Endothelial cell of umbilical vein (primary cell): ENCODE measurements at regions not wholly inside any gene's neighbourhood (a gene's known extent, or its start where the extent isn't known, plus 50 kb on each side); places are given as distances from the start of the nearest gene placed in this dataset.

Source experiments
- BruUV-seq: library from RNA; stranded (reverse); fragments of 400-500 nt; replicated peaks from 2 replicates; lab custom pipeline; 2021; lab: Mats Ljungman, UMichigan
- CTCF ChIA-PET: fragments of 300-600, 350-600 bp; sonication (Branson Sonifier 250); formaldehyde crosslinking; loops from one replicate; lab custom pipeline; 2021; ENCODE audit warnings: antibody characterized with exemption, inconsistent platforms; lab: Charles Lee
- POLR2A ChIA-PET: fragments of 300-600, 350-600 bp; sonication (Branson Sonifier 250); formaldehyde crosslinking; loops from one replicate; lab custom pipeline; 2021; ENCODE audit warnings: antibody characterized with exemption, inconsistent platforms; lab: Charles Lee
- DNase-seq: peaks from one replicate; pipeline ENCODE4 v3.0.0-alpha.2; 2011; ENCODE audit warnings: low read depth, low spot score
- FAIRE-seq: peaks from 2 replicates; lab custom pipeline; 2011; peaks lifted over from hg19 to GRCh38; lab: Jason Lieb, UNC
- H2AFZ ChIP-seq: 2 replicates; pipeline ENCODE4 v1.6.0; 2012; ENCODE audit warnings: low read depth, low read length, control low read depth, inconsistent platforms
- H3K27ac ChIP-seq: 2 replicates; pipeline ENCODE4 v1.5.1; 2011; ENCODE audit warnings: low read depth, mild to moderate bottlenecking, control low read depth, low read length, moderate library complexity; ENCODE audit not compliant: insufficient read depth
- H3K27me3 ChIP-seq, 2 experiments: 2 replicates each; pipeline versions ENCODE4 v1.6.0 to v1.6.1; 2011; ENCODE audit warnings: low read length in 2 of 2, mixed read lengths in 1 of 2; ENCODE audit not compliant: control insufficient read depth in 2 of 2, insufficient read depth in 2 of 2
- H3K36me3 ChIP-seq, 2 experiments: 2 replicates in 1 of 2; 3 replicates in 1 of 2; pipeline ENCODE4 v1.5.1; 2011; ENCODE audit warnings: low read length in 2 of 2, mild to moderate bottlenecking in 1 of 2, moderate library complexity in 1 of 2; ENCODE audit not compliant: control insufficient read depth in 2 of 2, insufficient read depth in 2 of 2; ENCODE audit errors: extremely low read depth in 1 of 2
- H3K4me1 ChIP-seq: 3 replicates; pipeline ENCODE4 v1.5.1; 2011; ENCODE audit warnings: mild to moderate bottlenecking, low read length; ENCODE audit not compliant: control insufficient read depth, insufficient read depth; ENCODE audit errors: extremely low read depth
- H3K4me2 ChIP-seq: 2 replicates; pipeline ENCODE4 v1.6.1; 2011; ENCODE audit warnings: low read length, control low read depth, mixed read lengths; ENCODE audit not compliant: insufficient read depth
- H3K4me3 ChIP-seq, 3 experiments: fragments of 200-600 bp in 1 of 3; sonication (generic), shearing (Covaris generic) in 1 of 3; replicated peaks in 1 of 3; 2 replicates each; pipeline ENCODE4 v1.5.1; 2011 to 2016; ENCODE audit warnings: control low read depth in 3 of 3, low read length in 3 of 3, mild to moderate bottlenecking in 2 of 3, inconsistent platforms in 1 of 3, low read depth in 1 of 3, moderate library complexity in 1 of 3; ENCODE audit not compliant: insufficient read depth in 1 of 3
- H3K79me2 ChIP-seq: 2 replicates; pipeline ENCODE4 v1.6.0; 2012; ENCODE audit warnings: low read length, inconsistent platforms; ENCODE audit not compliant: control insufficient read depth, insufficient read depth
- H3K9ac ChIP-seq: replicated peaks from 2 replicates; pipeline ENCODE3; 2011; ENCODE audit warnings: low read length, control low read depth; ENCODE audit not compliant: insufficient read depth; ENCODE audit errors: extremely low read depth
- H3K9me1 ChIP-seq: replicated peaks from 3 replicates; pipeline ENCODE4 v1.6.0; 2011; ENCODE audit warnings: mild to moderate bottlenecking, low read length; ENCODE audit not compliant: control insufficient read depth, insufficient read depth; ENCODE audit errors: extremely low read depth
- H3K9me3 ChIP-seq: replicated peaks from 2 replicates; pipeline ENCODE4 v1.5.1; 2012; ENCODE audit warnings: low read length, inconsistent platforms; ENCODE audit not compliant: control insufficient read depth, insufficient read depth
- H4K20me1 ChIP-seq: replicated peaks from 2 replicates; pipeline ENCODE3; 2011; ENCODE audit warnings: mild to moderate bottlenecking, low read length; ENCODE audit not compliant: control insufficient read depth, insufficient read depth; ENCODE audit errors: extremely low read depth
- CTCF ChIP-seq, 2 donors: IDR thresholded peaks; 1 replicate in 1 of 2; 2 replicates in 1 of 2; pipeline ENCODE4 v1.5.1; 2011; ENCODE audit warnings: low read length in 2 of 2, mild to moderate bottlenecking in 2 of 2, moderate library complexity in 2 of 2, control low read depth in 1 of 2, inconsistent platforms in 1 of 2, low read depth in 1 of 2; ENCODE audit not compliant: insufficient read depth in 1 of 2; ENCODE audit errors: extremely low read depth in 1 of 2
- EZH2 ChIP-seq: IDR thresholded peaks from 2 replicates; pipeline ENCODE4 v1.6.1; 2012; ENCODE audit warnings: borderline replicate concordance, low read depth, mild to moderate bottlenecking, moderate library complexity, low read length, inconsistent platforms; ENCODE audit not compliant: severe bottlenecking
- FOS ChIP-seq: IDR thresholded peaks from 2 replicates; pipeline ENCODE4 v1.6.1; 2011; ENCODE audit warnings: mild to moderate bottlenecking, low read length, moderate library complexity, borderline replicate concordance; ENCODE audit not compliant: insufficient read depth
- GATA2 ChIP-seq: IDR thresholded peaks from 2 replicates; pipeline ENCODE4 v1.7.0; 2011; ENCODE audit warnings: low read depth, mild to moderate bottlenecking, moderate library complexity, mixed read lengths, low read length; ENCODE audit not compliant: insufficient read length, insufficient read depth
- JUN ChIP-seq: IDR thresholded peaks from 2 replicates; pipeline ENCODE4 v1.6.1; 2011; ENCODE audit warnings: borderline replicate concordance, low read depth; ENCODE audit not compliant: insufficient read length, insufficient read depth
- MAX ChIP-seq: IDR thresholded peaks from 2 replicates; pipeline ENCODE4 v1.6.1; 2011; ENCODE audit not compliant: insufficient read depth, insufficient read length
- MYC ChIP-seq: IDR thresholded peaks from one replicate; pipeline ENCODE4 v1.6.1; 2011; ENCODE audit warnings: mild to moderate bottlenecking, low read depth, low read length
- POLR2A ChIP-seq: IDR thresholded peaks from 2 replicates; pipeline ENCODE4 v1.6.1; 2012; ENCODE audit warnings: low read depth, mild to moderate bottlenecking, control low read depth, low read length
- POLR2AphosphoS5 ChIP-seq: IDR thresholded peaks from 2 replicates; pipeline ENCODE4 v1.6.1; 2012; ENCODE audit warnings: low read depth, mild to moderate bottlenecking, control low read depth, low read length, moderate library complexity; ENCODE audit not compliant: insufficient read depth
- dilution Hi-C: fragments of 300-500 bp; cut with MboI; formaldehyde crosslinking; loops from one replicate; pipeline ENCODE4 v1.15.0; 2019; ENCODE audit warnings: low sequenced_read_pairs; ENCODE audit not compliant: extremely low pct_ligation_motif_present
- intact Hi-C: fragments of 100-400 bp; cut with micrococcal nuclease; formaldehyde crosslinking; loops from one replicate; pipeline ENCODE4 v1.10.0; 2022

GRCh38 chr17:77312061-77312701 lies 171.4 kb downstream of the SEC14L1 start:
- no peaks in the 10 kb centered on the region for H3K9me3 ChIP-seq
- BruUV-seq = no TSS peak
- no peak for TF ChIP-seq JUN
- no peak for TF ChIP-seq GATA2
- no peak for TF ChIP-seq FOS
- TF ChIP-seq POLR2A = no peak
- TF ChIP-seq CTCF (IDR thresholded peaks at IDR 0.05; ENCODE audit: extremely low read depth in 1 of 2, insufficient read depth in 1 of 2, low read depth in 1 of 2, low read length in 2 of 2) = no peak
- no peak for TF ChIP-seq EZH2
- no peak for TF ChIP-seq MYC
- TF ChIP-seq MAX = no peak
- TF ChIP-seq POLR2AphosphoS5 = no peak
- dilution Hi-C loops (no loop called here), intact Hi-C loops (no loop called here)
- H3K27me3 ChIP-seq = no peaks in the 10 kb centered on the region
- no peak overlapping the region for H3K4me3 ChIP-seq
- no peak overlapping the region for H3K4me2 ChIP-seq
- POLR2A ChIA-PET = no interaction called here
- no peak overlapping the region for H3K9ac ChIP-seq
- no peaks in the 10 kb centered on the region for H3K79me2 ChIP-seq
- peaks cover 11% of the 10 kb centered on the region for H3K4me1 ChIP-seq
- no peak overlapping the region for H2AFZ ChIP-seq
- H3K27ac ChIP-seq = no peak overlapping the region
- DNase-seq = no peak
- CTCF ChIA-PET = interaction anchor here (0.6 to 1.1 kb wide), 2 partner anchors 9 to 533 kb away, joined by 3 read pairs; no protein-coding TSS in a partner anchor
- H4K20me1 ChIP-seq = no peaks in the 10 kb centered on the region
- H3K36me3 ChIP-seq = no peaks in the 10 kb centered on the region
- no peak for FAIRE-seq
- H3K9me1 ChIP-seq = no peaks in the 10 kb centered on the region
